Heart left ventricle (tissue), 16 donors: ENCODE measurements at regions not wholly inside any gene's neighbourhood (a gene's known extent, or its start where the extent isn't known, plus 50 kb on each side); places are given as distances from the start of the nearest gene placed in this dataset.

Source experiments
- ATAC-seq, 4 donors: fragments of 200-7000 bp; cut with Tn5 transposase; one replicate each; pipeline ENCODE4 v1.9.1; 2020 to 2022; ENCODE audit warnings: moderate library complexity in 4 of 4, mild to moderate bottlenecking in 3 of 4, moderate number of reproducible peaks in 1 of 4
- DNase-seq, 5 donors: peaks; one replicate each; pipeline ENCODE4 v3.0.0-alpha.2; 2020
- H3K27ac ChIP-seq, 12 donors: fragments of 200-600 bp; sonication (generic) in 4 of 12; one replicate each; pipeline versions ENCODE4 v1.5.0 to v1.8.0; 2016 to 2022; ENCODE audit warnings: mild to moderate bottlenecking in 2 of 12
- H3K27me3 ChIP-seq, 9 donors: fragments of 200-600 bp; sonication (generic) in 2 of 9; one replicate each; pipeline versions ENCODE4 v1.5.1 to v1.8.0; 2016 to 2022; ENCODE audit warnings: mild to moderate bottlenecking in 3 of 9
- H3K36me3 ChIP-seq, 9 donors: fragments of 200-600 bp; sonication (generic) in 2 of 9; one replicate each; pipeline versions ENCODE4 v1.5.0 to v1.8.0; 2018 to 2022; ENCODE audit warnings: mild to moderate bottlenecking in 2 of 9
- H3K4me1 ChIP-seq, 12 donors: fragments of 200-600 bp; sonication (generic) in 4 of 12; one replicate each; pipeline versions ENCODE4 v1.5.0 to v1.8.0; 2016 to 2022; ENCODE audit warnings: mild to moderate bottlenecking in 3 of 12
- H3K4me3 ChIP-seq, 12 donors: fragments of 200-600 bp; sonication (generic) in 4 of 12; one replicate each; pipeline versions ENCODE4 v1.5.0 to v1.8.0; 2017 to 2022; ENCODE audit warnings: mild to moderate bottlenecking in 9 of 12, moderate library complexity in 4 of 12
- H3K9me3 ChIP-seq, 12 donors: fragments of 200-600 bp; sonication (generic) in 4 of 12; one replicate each; pipeline versions ENCODE4 v1.5.0 to v1.8.0; 2016 to 2022; ENCODE audit warnings: mild to moderate bottlenecking in 1 of 12
- POLR2A ChIP-seq, 2 donors: fragments of 450-650 bp; IDR thresholded peaks; one replicate each; pipeline ENCODE4 v1.6.1; 2017; ENCODE audit warnings: antibody characterized with exemption in 2 of 2, mild to moderate bottlenecking in 2 of 2, moderate library complexity in 2 of 2
- WGBS, 4 donors: extraction: QIAGEN DNeasy Blood & Tissue Kit in 2 of 4; methylation state at CpG; one replicate each; pipeline versions ENCODE4 v1.1.5 to v1.1.7; 2013 to 2018; 5-methylcytosine and 5-hydroxymethylcytosine counted together
- intact Hi-C, 10 donors: fragments of 100-400 bp; cut with DNase I; formaldehyde crosslinking; loops; one replicate each; pipeline versions ENCODE4 v1.11.1 to v1.14.2; 2022
- TF ChIP-seq, protein P1 (sequence below), 12 donors: fragments of 200-600 bp; sonication (generic) in 4 of 12; IDR thresholded peaks; one replicate each; pipeline versions ENCODE4 v1.5.0 to v1.8.0; 2018 to 2022; ENCODE audit warnings: antibody characterized with exemption in 12 of 12, mild to moderate bottlenecking in 5 of 12
- donor health status: ischemic (EF 13 %, LVEDD 7.1; RV severe dilation, severe dysfunction).
- donor health status: healthy with polysubstance abuse.
- donor health status: DM: no; HTN: yes; CAD: no.
- donor health status: DM: no; HTN: no; CAD: no.
- donor health status: ischemic (EF 25% LVEDD 6.9; RV normal size, moderate dysfunction).
- donor health status: ischemic (EF 25% LVEDD 5.7; RV mildly dilated, moderate dysfunction).
- donor health status: healthy.
- donor health status: DM: yes; HTN: yes; CAD: no.
- donor health status: ischemic (EF 35%, LVEDD 5.7; RV mildly dilated, moderate dysfunction).
- donor health status: nonischemic (EF 11% LVEDD 7.7; RV severe dilation, severe dysfunction).
- donor health status: DM: yes; HTN: yes; CAD: no.
- donor health status: PGD.
- donor health status: ischemic (EF 29% LVEDD 5.4; RV normal size, mild dysfunction).
- donor health status: nonischemic (EF 23%, LVEDD 6.1; RV moderate dilation, normal function).

GRCh38 chr5:141740885-141741284, 58.9 kb upstream of the ARAP3 start:
- no peaks in the 10 kb centered on the region for H3K9me3 ChIP-seq
- H3K27me3 ChIP-seq: peaks cover 0 to 5% (median 0%) of the 10 kb centered on the region in 9 donors
- TF ChIP-seq, protein P1, sequence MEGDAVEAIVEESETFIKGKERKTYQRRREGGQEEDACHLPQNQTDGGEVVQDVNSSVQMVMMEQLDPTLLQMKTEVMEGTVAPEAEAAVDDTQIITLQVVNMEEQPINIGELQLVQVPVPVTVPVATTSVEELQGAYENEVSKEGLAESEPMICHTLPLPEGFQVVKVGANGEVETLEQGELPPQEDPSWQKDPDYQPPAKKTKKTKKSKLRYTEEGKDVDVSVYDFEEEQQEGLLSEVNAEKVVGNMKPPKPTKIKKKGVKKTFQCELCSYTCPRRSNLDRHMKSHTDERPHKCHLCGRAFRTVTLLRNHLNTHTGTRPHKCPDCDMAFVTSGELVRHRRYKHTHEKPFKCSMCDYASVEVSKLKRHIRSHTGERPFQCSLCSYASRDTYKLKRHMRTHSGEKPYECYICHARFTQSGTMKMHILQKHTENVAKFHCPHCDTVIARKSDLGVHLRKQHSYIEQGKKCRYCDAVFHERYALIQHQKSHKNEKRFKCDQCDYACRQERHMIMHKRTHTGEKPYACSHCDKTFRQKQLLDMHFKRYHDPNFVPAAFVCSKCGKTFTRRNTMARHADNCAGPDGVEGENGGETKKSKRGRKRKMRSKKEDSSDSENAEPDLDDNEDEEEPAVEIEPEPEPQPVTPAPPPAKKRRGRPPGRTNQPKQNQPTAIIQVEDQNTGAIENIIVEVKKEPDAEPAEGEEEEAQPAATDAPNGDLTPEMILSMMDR (IDR thresholded peaks at IDR 0.05): no peak
- TF ChIP-seq POLR2A (IDR thresholded peaks at IDR 0.05): no peak
- no peak for DNase-seq
- no peaks in the 10 kb centered on the region for H3K4me1 ChIP-seq
- H3K36me3 ChIP-seq: no peaks in the 10 kb centered on the region
- no peak overlapping the region for H3K4me3 ChIP-seq
- no peak overlapping the region for H3K27ac ChIP-seq
- WGBS, 4 donors: 70 to 86% (median 81%) methylated on average over 5 to 6 of the region's 6 CpGs
- ATAC-seq: no peak
- intact Hi-C loops: no loop called here

DNA sequence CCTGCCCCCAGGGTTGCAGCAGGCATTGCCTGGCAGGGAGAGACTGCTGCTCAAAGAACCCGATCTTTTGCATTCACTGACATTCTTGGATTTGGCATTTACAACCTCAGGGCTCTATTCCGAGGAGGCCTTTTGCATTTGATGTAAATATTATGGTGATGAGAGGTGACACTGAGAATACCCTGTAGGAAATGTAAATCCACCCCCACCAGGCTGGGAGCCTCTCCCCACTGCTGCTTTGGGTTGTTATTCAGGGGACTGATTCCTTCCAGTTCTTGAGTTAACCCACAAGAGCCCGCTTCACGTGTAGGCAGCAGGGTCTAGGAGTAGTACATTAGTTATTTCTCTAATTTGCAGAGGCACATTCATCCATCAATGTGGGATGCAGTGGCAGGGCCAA, 55.5 kb upstream of the ARAP3 start:
- peaks cover 0 to 5% (median 0%) of the 10 kb centered on the region in 9 donors for H3K27me3 ChIP-seq
- TF ChIP-seq, protein P1 (IDR thresholded peaks at IDR 0.05): no peak
- no peak for TF ChIP-seq POLR2A (IDR thresholded peaks at IDR 0.05)
- H3K4me3 ChIP-seq: no peak overlapping the region
- no peaks in the 10 kb centered on the region for H3K36me3 ChIP-seq
- no peak overlapping the region for H3K27ac ChIP-seq
- 42 to 52% (median 48%) methylated on average over 4 of the region's 4 CpGs for WGBS, 4 donors
- intact Hi-C loops: no loop called here
- ATAC-seq (no peak), DNase-seq (no peak)
- H3K9me3 ChIP-seq: no peaks in the 10 kb centered on the region
- H3K4me1 ChIP-seq: no peaks in the 10 kb centered on the region

DNA sequence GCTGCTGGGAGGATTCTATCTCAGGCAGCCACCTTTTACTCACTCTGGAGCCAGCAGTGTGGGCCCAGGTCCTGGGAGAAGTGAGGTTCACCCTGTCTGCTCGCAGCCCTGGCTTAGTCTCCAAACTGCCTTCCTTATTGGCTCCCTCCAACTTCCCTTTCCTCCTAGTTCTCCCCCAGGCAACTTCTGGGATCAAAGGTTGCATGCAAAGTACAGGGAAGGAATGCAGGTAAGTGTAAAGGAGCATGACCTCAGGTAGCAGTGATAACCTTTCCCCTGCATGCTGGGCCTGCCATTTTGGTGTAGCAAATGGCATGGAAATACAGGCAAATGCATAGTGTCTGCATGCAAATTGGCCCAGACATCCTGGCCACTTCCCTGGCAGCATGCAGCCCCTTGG, 53.8 kb upstream of the ARAP3 start:
- ATAC-seq (no peak), DNase-seq (no peak)
- no peak for TF ChIP-seq POLR2A (IDR thresholded peaks at IDR 0.05)
- Histone ChIP-seq H3K9me3 (no peaks in the 10 kb centered on the region), H3K4me1 (no peaks in the 10 kb centered on the region), H3K36me3 (no peaks in the 10 kb centered on the region), H3K4me3 (no peak overlapping the region), H3K27ac (no peak overlapping the region), H3K27me3 (peaks cover 0 to 5% (median 0%) of the 10 kb centered on the region in 9 donors)
- whole genome bisulfite sequencing, 4 donors: 31 to 70% (median 43%) methylated on average over 1 of the region's 1 CpG
- intact Hi-C loops: no loop called here

DNA sequence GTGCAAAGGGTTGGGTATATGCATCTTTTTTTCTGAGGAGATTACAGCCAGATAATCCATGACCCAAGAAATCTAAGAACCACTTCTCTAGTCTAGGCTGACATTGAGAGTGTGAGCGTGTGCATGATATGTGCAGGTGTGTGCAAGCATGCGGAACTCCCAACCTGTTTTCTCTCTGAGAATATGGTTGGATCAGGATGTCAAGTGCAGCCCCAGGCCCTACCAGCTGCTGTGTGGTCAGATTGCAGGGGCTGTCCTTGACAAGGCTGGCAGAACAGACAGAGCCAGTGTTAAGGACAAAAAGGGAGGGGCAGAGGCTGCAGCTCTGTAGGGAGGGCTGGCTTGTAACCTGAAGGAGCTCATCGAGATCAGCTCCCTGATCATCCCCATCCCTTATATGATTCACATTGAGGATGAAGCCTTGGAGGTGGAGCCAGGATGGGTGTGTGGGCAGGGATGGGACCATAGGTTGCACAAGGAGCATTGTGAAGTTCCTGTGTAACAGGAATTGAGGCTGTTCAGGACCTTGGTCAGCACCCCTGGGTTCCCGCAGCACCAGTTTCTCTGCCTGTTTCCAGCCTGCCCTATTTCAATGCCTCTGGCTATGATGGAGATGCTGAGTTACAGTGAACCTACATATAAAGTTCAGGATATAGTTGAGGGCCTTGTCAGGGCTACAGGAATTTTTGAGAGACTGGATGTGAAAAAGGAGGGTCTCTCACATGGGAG, 52.6 kb upstream of the ARAP3 start:
- DNase-seq: peak in 1 of 5 donors; percentile 47
- WGBS, 4 donors: 53 to 68% (median 57%) methylated on average over 4 of the region's 4 CpGs
- peak in 3 of 4 donors; percentile 39 to 64 (median 64) for ATAC-seq
- Histone ChIP-seq H3K27me3 (peaks cover 0 to 5% (median 0%) of the 10 kb centered on the region in 9 donors), H3K9me3 (no peaks in the 10 kb centered on the region), H3K4me1 (peaks cover 0 to 3% (median 0%) of the 10 kb centered on the region in 12 donors), H3K36me3 (no peaks in the 10 kb centered on the region), H3K27ac (no peak overlapping the region), H3K4me3 (no peak overlapping the region)
- TF ChIP-seq, protein P1 (IDR thresholded peaks at IDR 0.05): no peak
- no peak for TF ChIP-seq POLR2A (IDR thresholded peaks at IDR 0.05)
- intact Hi-C loops: no loop called here

- no peak for DNase-seq
- H3K27ac ChIP-seq: no peak overlapping the region
- no peak for ATAC-seq
- H3K27me3 ChIP-seq: peaks cover 0 to 5% (median 0%) of the 10 kb centered on the region in 9 donors
- no peaks in the 10 kb centered on the region for H3K36me3 ChIP-seq
- H3K4me1 ChIP-seq: peaks cover 0 to 7% (median 0%) of the 10 kb centered on the region in 12 donors
- no peaks in the 10 kb centered on the region for H3K9me3 ChIP-seq
- intact Hi-C loops: no loop called here
- no peak overlapping the region for H3K4me3 ChIP-seq
- TF ChIP-seq, protein P1 (IDR thresholded peaks at IDR 0.05): no peak
- no peak for TF ChIP-seq POLR2A (IDR thresholded peaks at IDR 0.05)
- WGBS, 4 donors: 68 to 76% (median 72%) methylated on average over 2 of the region's 2 CpGs
Observed at GRCh38 chr5:141733198-141733597, 51.2 kb upstream of the ARAP3 start.
